GM20431 (cell line): ENCODE measurements at regions not wholly inside any gene's neighbourhood (a gene's known extent, or its start where the extent isn't known, plus 50 kb on each side); places are given as distances from the start of the nearest gene placed in this dataset.

Experiments used
- in situ Hi-C: fragments of 300-500 bp; cut with MseI, MboI; formaldehyde crosslinking; loops from one replicate; pipeline ENCODE4 v1.15.0; 2020; ENCODE audit warnings: low sequenced_read_pairs; ENCODE audit not compliant: unreplicated experiment

GRCh38 chr7:41069635-41070034 is 633.3 kb downstream of the INHBA start:
- in situ Hi-C loops = loop anchor here (25.0 kb wide), 1 partner anchor 107 kb away; no protein-coding TSS in a partner anchor

GRCh38 chr7:41067576-41067975 is 635.3 kb downstream of the INHBA start:
- in situ Hi-C loops = loop anchor here (25.0 kb wide), 1 partner anchor 105 kb away; no protein-coding TSS in a partner anchor

DNA sequence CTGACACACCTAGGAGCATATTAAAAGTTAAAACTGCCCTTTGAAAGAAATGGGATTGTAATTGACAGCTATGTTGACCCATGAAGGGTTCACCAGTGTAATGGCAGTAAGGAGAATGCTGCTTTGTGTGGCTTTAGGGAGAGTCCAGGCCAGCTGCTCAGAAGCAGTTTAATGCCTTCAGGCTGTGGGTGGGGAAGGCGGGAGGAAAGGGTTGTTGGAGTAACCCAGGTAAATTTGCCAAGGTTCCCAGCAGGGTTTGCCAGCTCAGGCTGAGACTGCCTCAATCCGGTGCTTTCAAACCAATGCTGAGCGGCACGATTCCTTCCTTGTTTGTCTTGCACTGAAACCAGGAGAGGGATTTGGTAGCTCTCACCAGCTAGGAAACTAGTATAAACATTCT is 637.2 kb downstream of the INHBA start:
- in situ Hi-C loops = loop anchor here (25.0 kb wide), 1 partner anchor 103 kb away; no protein-coding TSS in a partner anchor

- in situ Hi-C loops = loop anchor here (25.0 kb wide), 1 partner anchor 101 kb away; no protein-coding TSS in a partner anchor
These were observed 639.8 kb downstream of the INHBA start for GRCh38 chr7:41063116-41063515.

GRCh38 chr7:41060796-41061195 is 642.1 kb downstream of the INHBA start:
- in situ Hi-C loops = loop anchor here (25.0 kb wide), 1 partner anchor 98 kb away; no protein-coding TSS in a partner anchor

- in situ Hi-C loops = loop anchor here (25.0 kb wide), 1 partner anchor 97 kb away; no protein-coding TSS in a partner anchor
These were observed 643.1 kb downstream of the INHBA start for GRCh38 chr7:41059796-41060195.

GRCh38 chr7:41058986-41059741 is 643.7 kb downstream of the INHBA start:
- in situ Hi-C loops = loop anchor here (25.0 kb wide), 1 partner anchor 97 kb away; no protein-coding TSS in a partner anchor

DNA sequence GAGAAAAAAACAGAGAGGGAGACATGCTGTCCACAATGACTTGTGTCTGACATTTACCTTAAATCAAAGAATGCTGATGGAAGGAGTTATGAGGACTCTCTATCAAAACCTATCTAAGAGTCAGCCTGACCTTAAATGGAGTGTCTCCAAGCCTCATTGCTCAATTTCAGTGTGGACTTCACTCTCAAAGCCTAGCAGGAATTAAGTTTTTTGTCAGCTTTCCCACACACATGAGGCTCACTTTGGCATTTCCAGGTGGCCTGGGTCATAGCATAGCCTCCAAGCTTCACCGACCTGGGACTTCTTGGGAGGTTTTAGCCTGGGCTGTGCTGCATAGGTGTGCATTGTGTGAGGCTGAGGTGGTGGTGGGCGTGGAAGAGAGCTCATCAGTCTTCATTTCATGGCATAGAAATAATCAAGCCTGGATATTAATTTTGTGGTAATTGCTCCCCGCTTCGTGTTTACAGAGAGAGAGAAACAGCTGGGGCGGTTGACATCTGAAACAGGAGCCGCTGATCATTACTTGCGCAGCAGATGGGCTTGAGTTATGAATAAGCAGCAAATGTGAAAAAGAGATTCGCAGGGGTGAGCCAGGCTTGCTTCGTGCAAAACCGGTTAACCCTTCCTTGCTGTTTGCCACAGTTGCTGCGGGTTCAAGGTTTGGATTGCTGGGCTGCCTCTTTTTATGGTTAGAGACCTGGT is 647.8 kb downstream of the INHBA start:
- in situ Hi-C loops = loop anchor here (25.0 kb wide), 1 partner anchor 93 kb away; no protein-coding TSS in a partner anchor

DNA sequence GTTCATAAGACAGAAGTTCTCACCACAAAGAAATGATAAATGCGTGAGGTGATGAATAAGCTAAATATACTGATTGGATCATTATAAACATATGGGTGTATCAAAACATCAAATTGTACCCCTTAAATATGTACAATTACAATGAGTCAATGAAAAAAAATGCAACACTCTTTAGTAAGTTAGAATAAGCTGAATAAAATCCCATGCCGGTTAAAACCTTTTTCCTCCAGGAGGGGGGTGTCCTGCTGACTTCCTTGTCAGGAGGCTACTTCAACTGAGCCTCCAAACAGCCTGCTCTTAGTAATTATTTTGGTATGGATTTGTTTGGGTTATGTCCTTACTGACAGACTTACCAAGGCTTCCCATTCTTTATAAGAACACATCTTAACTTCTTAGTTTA is 649.1 kb downstream of the INHBA start:
- in situ Hi-C loops = loop anchor here (25.0 kb wide), 1 partner anchor 92 kb away; no protein-coding TSS in a partner anchor

GRCh38 chr7:41052736-41053135 is 650.2 kb downstream of the INHBA start:
- in situ Hi-C loops = loop anchor here (25.0 kb wide), 1 partner anchor 90 kb away; no protein-coding TSS in a partner anchor

DNA sequence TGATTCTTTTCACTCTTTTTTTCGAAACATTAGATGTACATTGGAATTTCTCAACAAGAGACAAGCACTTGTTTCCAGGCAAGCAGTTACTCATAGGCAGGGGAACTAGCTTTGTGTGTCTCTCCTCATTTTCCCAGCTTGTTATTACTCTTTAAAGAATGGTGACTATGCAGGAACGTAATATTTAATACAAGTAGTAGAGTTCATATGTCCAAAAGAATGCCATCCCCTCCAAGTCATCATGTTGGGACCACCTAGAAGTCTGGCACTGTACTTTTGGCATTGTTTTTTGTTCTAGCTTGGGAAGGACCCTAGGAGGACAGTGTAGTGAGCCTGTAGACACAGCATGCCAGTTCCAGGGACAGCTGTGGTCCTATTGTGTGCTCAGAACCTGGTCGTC is 650.7 kb downstream of the INHBA start:
- in situ Hi-C loops = loop anchor here (25.0 kb wide), 1 partner anchor 90 kb away; no protein-coding TSS in a partner anchor

- in situ Hi-C loops = loop anchor here (25.0 kb wide), 1 partner anchor 89 kb away; no protein-coding TSS in a partner anchor
These were observed 651.4 kb downstream of the INHBA start for GRCh38 chr7:41051535-41051934.

DNA sequence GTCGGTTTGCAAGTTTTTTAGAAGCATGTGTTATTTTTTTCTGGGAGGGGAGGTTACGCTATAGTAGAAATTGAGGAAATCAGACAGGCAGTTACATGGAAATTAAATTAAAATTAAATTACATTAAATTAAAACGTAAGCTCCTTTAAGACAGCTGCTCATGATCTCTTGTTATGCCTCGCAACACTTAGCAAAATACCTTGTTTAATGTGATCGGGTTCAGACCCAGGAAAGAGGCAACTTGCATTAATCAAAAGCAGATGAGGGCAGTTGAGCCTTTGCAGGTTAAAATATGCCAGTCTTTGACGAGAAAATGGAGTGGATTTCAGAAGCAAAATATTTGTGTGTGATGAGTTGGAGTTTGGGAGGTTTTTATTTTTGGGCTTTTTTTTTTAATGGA is 651.8 kb downstream of the INHBA start:
- in situ Hi-C loops = loop anchor here (25.0 kb wide), 1 partner anchor 89 kb away; no protein-coding TSS in a partner anchor

DNA sequence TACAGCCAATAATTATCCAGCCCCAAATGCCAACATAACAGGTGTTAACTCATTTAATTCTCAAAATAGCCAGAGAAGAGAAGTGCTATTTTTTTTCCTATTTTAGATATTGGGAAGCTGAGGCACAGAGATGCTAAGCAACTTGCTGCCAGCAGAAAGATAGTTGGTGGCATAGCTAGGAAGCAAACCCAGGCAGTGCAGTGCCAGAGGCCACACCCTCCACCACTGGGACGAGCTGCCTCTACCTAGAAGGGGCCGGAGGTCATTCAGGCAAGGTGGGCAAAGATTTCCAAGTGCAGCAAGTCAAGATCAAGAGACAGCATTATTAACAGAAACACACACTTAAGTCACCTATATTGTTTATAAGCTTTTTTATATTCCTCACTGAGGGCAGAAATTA is 654.1 kb downstream of the INHBA start:
- in situ Hi-C loops = no loop called here

GRCh38 chr7:41047789-41048191 is 655.1 kb downstream of the INHBA start:
- in situ Hi-C loops = no loop called here

DNA sequence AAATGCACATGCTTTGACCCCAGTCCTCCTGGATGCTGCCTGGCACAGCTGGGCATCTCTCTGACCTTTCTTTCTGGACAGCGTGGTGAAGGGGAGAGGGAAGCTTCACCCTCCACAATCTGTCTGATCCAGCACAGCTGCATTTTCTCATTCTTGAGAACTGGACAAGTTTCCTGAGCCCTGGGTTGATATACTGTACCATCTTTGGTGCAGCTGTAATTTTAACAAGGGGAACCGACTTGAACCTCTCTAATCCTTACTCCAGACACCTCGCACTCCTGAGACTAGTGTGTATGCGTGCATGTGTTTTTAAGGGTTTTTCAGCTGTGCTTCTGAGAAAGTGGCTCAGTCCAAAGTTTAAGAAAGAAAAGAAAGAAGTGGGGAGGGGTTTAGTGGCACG is 655.7 kb downstream of the INHBA start:
- in situ Hi-C loops = no loop called here

DNA sequence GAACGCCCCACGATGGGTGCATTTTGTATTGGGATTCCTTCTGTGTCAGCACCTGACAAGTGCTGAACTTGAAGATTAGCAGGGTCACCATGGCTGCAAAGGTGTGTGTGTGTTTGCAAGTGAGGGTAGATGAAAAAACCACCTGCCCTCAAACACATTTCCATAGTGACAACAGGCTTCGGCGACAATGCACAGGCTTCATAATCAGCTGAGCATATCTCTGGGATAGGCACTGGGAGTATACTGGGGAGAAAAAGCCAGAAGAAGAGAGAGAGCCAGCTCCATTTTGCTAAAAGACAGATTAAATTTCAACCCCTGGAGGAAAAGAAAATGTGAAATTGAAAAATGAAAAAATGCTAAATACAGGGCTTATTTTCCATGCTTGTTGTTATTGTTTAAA is 656.1 kb downstream of the INHBA start:
- in situ Hi-C loops = no loop called here

DNA sequence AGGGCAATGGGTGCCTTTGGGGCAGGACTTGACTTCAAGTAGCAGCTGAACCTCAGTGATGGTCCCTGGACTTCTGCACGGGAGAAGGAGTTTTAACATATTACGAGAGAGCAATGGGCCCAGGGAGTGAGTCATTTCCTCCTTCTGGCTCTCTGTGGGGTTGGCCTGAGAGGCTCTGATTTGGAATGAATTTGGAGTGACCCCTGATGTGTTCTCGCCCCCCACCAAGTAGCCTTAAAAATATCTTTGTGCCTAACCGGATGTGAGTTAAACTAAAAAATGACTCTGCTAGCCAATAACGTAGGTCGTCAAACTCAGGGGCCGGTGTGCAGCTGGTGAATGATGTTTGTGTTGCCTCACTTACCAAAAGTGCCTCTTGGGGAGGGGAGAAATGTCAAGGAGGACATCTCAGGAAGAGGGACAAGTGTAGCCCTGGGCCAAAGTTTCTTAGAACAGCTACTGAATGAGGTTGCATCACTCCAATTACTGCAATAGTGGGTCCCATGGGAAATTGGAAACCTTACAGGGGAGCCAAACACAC is 656.6 kb downstream of the INHBA start:
- in situ Hi-C loops = no loop called here

GRCh38 chr7:41045556-41046123 is 657.2 kb downstream of the INHBA start:
- in situ Hi-C loops = no loop called here

- in situ Hi-C loops = no loop called here
These were observed 662.9 kb downstream of the INHBA start for GRCh38 chr7:41039981-41040380.
